H1 (cell line): ENCODE measurements at regions not wholly inside any gene's neighbourhood (a gene's known extent, or its start where the extent isn't known, plus 50 kb on each side); places are given as distances from the start of the nearest gene placed in this dataset.
A peak's percentile ranks its signal among the peaks of the same experiment; 100 is the strongest.

Experiments used
- CTCF ChIA-PET: fragments of 300-600 bp; sonication (Branson Sonifier 250); formaldehyde crosslinking; loops from one replicate; lab custom pipeline; 2021; ENCODE audit not compliant: partially characterized antibody; lab: Charles Lee
- POLR2A ChIA-PET: fragments of 300-600 bp; sonication (Branson Sonifier 250); formaldehyde crosslinking; loops from one replicate; lab custom pipeline; 2021; ENCODE audit warnings: inconsistent platforms; ENCODE audit not compliant: partially characterized antibody; lab: Charles Lee
- DNase-seq, 2 experiments: peaks; one replicate each; pipeline versions ENCODE4 v3.0.0 to v3.0.0-alpha.2; 2010 to 2022; ENCODE audit warnings: low spot score in 2 of 2, low read depth in 1 of 2, mixed read lengths in 1 of 2
- FAIRE-seq: peaks from 2 replicates; lab custom pipeline; 2011; peaks lifted over from hg19 to GRCh38; lab: Jason Lieb, UNC
- H2AFZ ChIP-seq: 2 replicates; pipeline ENCODE4 v1.8.1; 2012; ENCODE audit warnings: low read length, inconsistent platforms
- H2AK5ac ChIP-seq: 2 replicates; pipeline ENCODE4 v1.6.1; 2013; ENCODE audit warnings: low read depth, low read length
- H2BK120ac ChIP-seq: replicated peaks from 2 replicates; pipeline ENCODE3; 2013; ENCODE audit warnings: low read depth, low read length, inconsistent platforms
- H2BK12ac ChIP-seq: 2 replicates; pipeline ENCODE4 v1.6.1; 2013; ENCODE audit warnings: low read depth, low read length
- H2BK15ac ChIP-seq: 2 replicates; pipeline ENCODE4 v1.6.1; 2013; ENCODE audit warnings: low read length
- H2BK20ac ChIP-seq: 2 replicates; pipeline ENCODE4 v1.6.1; 2013; ENCODE audit warnings: low read length
- H2BK5ac ChIP-seq: 2 replicates; pipeline ENCODE4 v1.6.1; 2013; ENCODE audit warnings: low read depth, low read length
- H3K14ac ChIP-seq: 2 replicates; pipeline ENCODE4 v1.6.1; 2013; ENCODE audit warnings: inconsistent platforms; ENCODE audit not compliant: insufficient read length
- H3K18ac ChIP-seq: 2 replicates; pipeline ENCODE4 v1.6.1; 2013; ENCODE audit warnings: low read length; ENCODE audit errors: extremely low read depth
- H3K23ac ChIP-seq: 2 replicates; pipeline ENCODE4 v1.6.1; 2013; ENCODE audit warnings: inconsistent platforms; ENCODE audit not compliant: insufficient read length
- H3K23me2 ChIP-seq: 2 replicates; pipeline ENCODE4 v1.6.1; 2013; ENCODE audit warnings: low read depth, low read length
- H3K27ac ChIP-seq: 2 replicates; pipeline ENCODE4 v1.6.1; 2011; ENCODE audit warnings: low read depth, low read length, inconsistent platforms
- H3K27me3 ChIP-seq, 4 experiments: replicated peaks in 1 of 4; 1 replicate in 1 of 4; 2 replicates in 3 of 4; pipeline versions ENCODE4 v1.6.1 to v1.8.1; 2011 to 2013; ENCODE audit warnings: low read length in 3 of 4, mild to moderate bottlenecking in 3 of 4, inconsistent platforms in 2 of 4, mixed read lengths in 2 of 4, moderate library complexity in 1 of 4; ENCODE audit not compliant: control insufficient read depth in 3 of 4, insufficient read depth in 3 of 4; ENCODE audit errors: extremely low read depth in 1 of 4
- H3K36me3 ChIP-seq, 4 experiments: 2 replicates each; pipeline versions ENCODE4 v1.6.1 to v1.8.1; 2011 to 2013; ENCODE audit warnings: mild to moderate bottlenecking in 4 of 4, low read length in 3 of 4, moderate library complexity in 2 of 4, control low read depth in 1 of 4, inconsistent platforms in 1 of 4; ENCODE audit not compliant: insufficient read depth in 4 of 4, control insufficient read depth in 2 of 4
- H3K4ac ChIP-seq: replicated peaks from 2 replicates; pipeline ENCODE3; 2013; ENCODE audit warnings: low read length, low read depth, mixed read lengths, inconsistent platforms; ENCODE audit not compliant: insufficient read length
- H3K4me1 ChIP-seq, 4 experiments: replicated peaks in 1 of 4; 1 replicate in 1 of 4; 2 replicates in 3 of 4; pipeline versions ENCODE4 v1.6.1 to v1.8.1; 2011 to 2013; ENCODE audit warnings: low read length in 3 of 4, inconsistent platforms in 2 of 4, mixed read lengths in 1 of 4; ENCODE audit not compliant: insufficient read depth in 4 of 4, control insufficient read depth in 3 of 4
- H3K4me2 ChIP-seq, 2 experiments: 2 replicates each; pipeline versions ENCODE4 v1.6.1 to v1.8.1; 2011 to 2013; ENCODE audit warnings: low read depth in 2 of 2, low read length in 2 of 2, control low read depth in 1 of 2, inconsistent platforms in 1 of 2, mild to moderate bottlenecking in 1 of 2; ENCODE audit not compliant: insufficient read depth in 1 of 2
- H3K4me3 ChIP-seq, 4 experiments: fragments of 200-600, 300-600 bp in 1 of 4; sonication (generic), shearing (Covaris generic), sonication (Bioruptor Twin) in 1 of 4; 2 replicates each; pipeline versions ENCODE4 v1.5.1 to v1.8.1; 2011 to 2016; ENCODE audit warnings: low read length in 4 of 4, low read depth in 3 of 4, control low read depth in 2 of 4, inconsistent platforms in 2 of 4, mild to moderate bottlenecking in 2 of 4, mixed read lengths in 1 of 4, moderate library complexity in 1 of 4; ENCODE audit not compliant: insufficient read depth in 2 of 4; ENCODE audit errors: extremely low read depth in 1 of 4
- H3K56ac ChIP-seq: replicated peaks from 2 replicates; pipeline ENCODE3; 2013; ENCODE audit warnings: low read depth, mild to moderate bottlenecking, mixed read lengths, low read length, inconsistent platforms; ENCODE audit not compliant: insufficient read length
- H3K79me1 ChIP-seq: 2 replicates; pipeline ENCODE4 v1.6.1; 2013; ENCODE audit warnings: low read depth, low read length, control low read depth
- H3K79me2 ChIP-seq, 2 experiments: 2 replicates each; pipeline versions ENCODE4 v1.6.1 to v1.8.1; 2012 to 2013; ENCODE audit warnings: low read length in 2 of 2, mild to moderate bottlenecking in 2 of 2, inconsistent platforms in 1 of 2; ENCODE audit not compliant: insufficient read depth in 2 of 2, control insufficient read depth in 1 of 2
- H3K9ac ChIP-seq, 4 experiments: replicated peaks in 1 of 4; 1 replicate in 1 of 4; 2 replicates in 3 of 4; pipeline versions ENCODE4 v1.6.1 to v1.8.1; 2011 to 2013; ENCODE audit warnings: low read depth in 3 of 4, low read length in 3 of 4, control low read depth in 2 of 4, mild to moderate bottlenecking in 2 of 4, moderate library complexity in 2 of 4, inconsistent platforms in 1 of 4; ENCODE audit errors: extremely low read depth in 1 of 4
- H3K9me3 ChIP-seq, 2 experiments: 2 replicates each; pipeline versions ENCODE4 v1.6.1 to v1.8.1; 2012 to 2013; ENCODE audit warnings: mild to moderate bottlenecking in 2 of 2, moderate library complexity in 2 of 2, control low read depth in 1 of 2, inconsistent platforms in 1 of 2, low read depth in 1 of 2, low read length in 1 of 2, mixed read lengths in 1 of 2; ENCODE audit not compliant: insufficient read depth in 2 of 2
- H4K20me1 ChIP-seq, 2 experiments: replicated peaks in 1 of 2; 2 replicates each; pipeline versions ENCODE3 to v1.8.1; 2011 to 2013; ENCODE audit warnings: inconsistent platforms in 2 of 2, low read length in 2 of 2, mild to moderate bottlenecking in 1 of 2; ENCODE audit not compliant: insufficient read depth in 2 of 2, control insufficient read depth in 1 of 2
- H4K5ac ChIP-seq: 2 replicates; pipeline ENCODE4 v1.6.1; 2013; ENCODE audit warnings: low read length, low read depth, mixed read lengths, inconsistent platforms; ENCODE audit not compliant: insufficient read length
- H4K8ac ChIP-seq: 2 replicates; pipeline ENCODE4 v1.8.0; 2013; ENCODE audit warnings: mild to moderate bottlenecking, moderate library complexity, low read length, inconsistent platforms; ENCODE audit not compliant: insufficient read depth; ENCODE audit errors: extremely low read depth
- H4K91ac ChIP-seq: replicated peaks from 2 replicates; pipeline ENCODE3; 2013; ENCODE audit warnings: low read length, mixed read lengths, inconsistent platforms; ENCODE audit not compliant: insufficient read length
- ATF2 ChIP-seq: IDR thresholded peaks from 2 replicates; pipeline ENCODE4 v1.6.1; 2012; ENCODE audit warnings: low read length, inconsistent platforms
- CTCF ChIP-seq, 3 experiments: IDR thresholded peaks; 1 replicate in 2 of 3; 2 replicates in 1 of 3; pipeline versions ENCODE4 v1.5.1 to v1.6.1; 2011; ENCODE audit warnings: low read length in 3 of 3, mild to moderate bottlenecking in 3 of 3, inconsistent platforms in 2 of 3, low read depth in 1 of 3, moderate library complexity in 1 of 3; ENCODE audit not compliant: insufficient read depth in 1 of 3; ENCODE audit errors: control extremely low read depth in 1 of 3
- EZH2 ChIP-seq: fragments of 200-600 bp; sonication (generic); IDR thresholded peaks from 2 replicates; pipeline ENCODE4 v1.7.1; 2012; ENCODE audit warnings: low read depth, mild to moderate bottlenecking, moderate library complexity, low read length, inconsistent platforms; ENCODE audit not compliant: severe bottlenecking
- RBBP5 ChIP-seq: IDR thresholded peaks from 2 replicates; pipeline ENCODE4 v1.7.1; 2012; ENCODE audit warnings: low read depth, mild to moderate bottlenecking, inconsistent platforms, low read length, moderate library complexity, borderline replicate concordance
- SP2 ChIP-seq: IDR thresholded peaks from 2 replicates; pipeline ENCODE4 v1.6.1; 2012; ENCODE audit warnings: mild to moderate bottlenecking, low read length, inconsistent platforms
- TEAD4 ChIP-seq: IDR thresholded peaks from 2 replicates; pipeline ENCODE4 v1.6.1; 2012; ENCODE audit warnings: low read depth, low read length, inconsistent platforms, mixed read lengths
- WGBS, 2 experiments: shearing (Covaris generic) in 1 of 2; methylation state at CpG; one replicate each; pipeline versions ENCODE4 v1.1.6 to v1.1.7; 2013 to 2015; ENCODE audit warnings: low lambda C conversion rate in 2 of 2, mixed read lengths in 2 of 2, inconsistent platforms in 1 of 2, low coverage in 1 of 2, missing lambda C conversion rate in 1 of 2; ENCODE audit not compliant: insufficient replicate concordance in 2 of 2, insufficient coverage in 1 of 2, insufficient read length in 1 of 2; ENCODE audit errors: extremely low coverage in 1 of 2, missing lambda C conversion rate in 1 of 2; 5-methylcytosine and 5-hydroxymethylcytosine counted together

- H3K9ac ChIP-seq: peak overlapping the region in 3 of 4 experiments; percentile 13 to 35 (median 24); a peak in 5 of 7 replicates
- no peak overlapping the region for H2AK5ac ChIP-seq
- peak overlapping the region; percentile 87 for H3K18ac ChIP-seq
- peaks cover 0 to 42% (median 32%) of the 10 kb centered on the region in 4 experiments; a peak in 6 of 7 replicates for H3K4me1 ChIP-seq
- no peak overlapping the region for H2BK15ac ChIP-seq
- H4K91ac ChIP-seq: peak overlapping the region; percentile 82
- peak overlapping the region; percentile 5 for H4K5ac ChIP-seq
- peak in 1 of 2 experiments; percentile 68 for DNase-seq
- CTCF ChIA-PET: interaction anchor here (0.7 to 2.5 kb wide), 3 partner anchors 11 to 491 kb away, joined by 3 to 11 read pairs (median 8); no protein-coding TSS in a partner anchor
- peak overlapping the region; percentile 67 to 80 for H3K4me2 ChIP-seq
- peaks cover 15% of the 10 kb centered on the region; the same call in 1 of the 2 replicates for H3K23me2 ChIP-seq
- H3K27me3 ChIP-seq: peaks cover 8 to 44% (median 34%) of the 10 kb centered on the region in 4 experiments
- no peaks in the 10 kb centered on the region for H3K9me3 ChIP-seq
- no peak overlapping the region for H2BK20ac ChIP-seq
- no peaks in the 10 kb centered on the region for H3K36me3 ChIP-seq
- H2AFZ ChIP-seq: no peak overlapping the region
- POLR2A ChIA-PET: interaction anchor here (0.6 to 1.5 kb wide), 2 partner anchors 25 to 64 kb away, joined by 3 to 4 read pairs; no protein-coding TSS in a partner anchor
- H4K8ac ChIP-seq: peak overlapping the region; percentile 77
- peaks cover 0 to 1% of the 10 kb centered on the region in 2 experiments for H4K20me1 ChIP-seq
- H2BK5ac ChIP-seq: peak overlapping the region; percentile 75; the same call in 1 of the 2 replicates
- peak overlapping the region; percentile 72 for H3K4ac ChIP-seq
- H2BK12ac ChIP-seq: peak overlapping the region; percentile 60; the same call in 1 of the 2 replicates
- no peak overlapping the region for H3K14ac ChIP-seq
- H3K79me2 ChIP-seq: peaks cover 0 to 47% of the 10 kb centered on the region in 2 experiments; a peak in 3 of 4 replicates
- no peak for FAIRE-seq
- H3K4me3 ChIP-seq: peak overlapping the region; percentile 47 to 67 (median 56)
- H3K79me1 ChIP-seq: peaks cover 8% of the 10 kb centered on the region; the same call in 1 of the 2 replicates
- H3K27ac ChIP-seq: no peak overlapping the region
- H3K56ac ChIP-seq: peak overlapping the region; percentile 56
- 6% methylated on average over 36 of the region's 81 CpGs; no CpG with 5 or more reads in 1 of the 2 experiments for WGBS, 2 experiments
- H2BK120ac ChIP-seq: no peak overlapping the region
- no peak overlapping the region for H3K23ac ChIP-seq
- TF ChIP-seq CTCF (IDR thresholded peaks at IDR 0.05; ENCODE audit: control extremely low read depth in 1 of 3, insufficient read depth in 1 of 3, low read depth in 1 of 3, low read length in 3 of 3): 0 out of 4 replicates have a peak, but pooled peaks of 1 of the 3 experiments have one; percentile 3
- no peak for TF ChIP-seq TEAD4
- TF ChIP-seq SP2: no peak
- peak; percentile 72 for TF ChIP-seq EZH2
- no peak for TF ChIP-seq ATF2
- peak; percentile 69; the same call in 1 of the 2 replicates for TF ChIP-seq RBBP5
These were observed 78.0 kb upstream of the PPARA start for GRCh38 chr22:46072110-46072881.
